ENCODE measurements at regions not wholly inside any gene's neighbourhood (a gene's known extent, or its start where the extent isn't known, plus 50 kb on each side); places are given as distances from the start of the nearest gene placed in this dataset.

GRCh38 chr4:162700815-162701361 lies 465.8 kb downstream of the NAF1 start:
- Histone ChIP-seq H3K27ac (ENCODE audit: low read length) (peak overlapping the region; percentile 75), H2AFZ (ENCODE audit: low read depth, low read length) (peak overlapping the region; percentile 88), H3K4me3 (ENCODE audit: low read length) (peak overlapping the region; percentile 14; the same call in 1 of the 2 replicates), H4K20me1 (ENCODE audit: insufficient read depth, low read length) (no peaks in the 10 kb centered on the region), H3K4me1 (ENCODE audit: low read length) (peaks cover 45% of the 10 kb centered on the region), H3K36me3 (replicated peaks; ENCODE audit: low read depth, low read length) (peaks cover 27% of the 10 kb centered on the region), H3K79me2 (ENCODE audit: low read length) (no peaks in the 10 kb centered on the region), H3K27me3 (ENCODE audit: low read depth, low read length) (no peaks in the 10 kb centered on the region), H3K9me3 (ENCODE audit: insufficient read depth, low read length) (peaks cover 8% of the 10 kb centered on the region; the same call in 1 of the 2 replicates), H3K9ac (ENCODE audit: low read length) (no peak overlapping the region; the same call in 1 of the 2 replicates), H3K4me2 (ENCODE audit: low read length) (peak overlapping the region; percentile 22)
- TF ChIP-seq, protein P1, sequence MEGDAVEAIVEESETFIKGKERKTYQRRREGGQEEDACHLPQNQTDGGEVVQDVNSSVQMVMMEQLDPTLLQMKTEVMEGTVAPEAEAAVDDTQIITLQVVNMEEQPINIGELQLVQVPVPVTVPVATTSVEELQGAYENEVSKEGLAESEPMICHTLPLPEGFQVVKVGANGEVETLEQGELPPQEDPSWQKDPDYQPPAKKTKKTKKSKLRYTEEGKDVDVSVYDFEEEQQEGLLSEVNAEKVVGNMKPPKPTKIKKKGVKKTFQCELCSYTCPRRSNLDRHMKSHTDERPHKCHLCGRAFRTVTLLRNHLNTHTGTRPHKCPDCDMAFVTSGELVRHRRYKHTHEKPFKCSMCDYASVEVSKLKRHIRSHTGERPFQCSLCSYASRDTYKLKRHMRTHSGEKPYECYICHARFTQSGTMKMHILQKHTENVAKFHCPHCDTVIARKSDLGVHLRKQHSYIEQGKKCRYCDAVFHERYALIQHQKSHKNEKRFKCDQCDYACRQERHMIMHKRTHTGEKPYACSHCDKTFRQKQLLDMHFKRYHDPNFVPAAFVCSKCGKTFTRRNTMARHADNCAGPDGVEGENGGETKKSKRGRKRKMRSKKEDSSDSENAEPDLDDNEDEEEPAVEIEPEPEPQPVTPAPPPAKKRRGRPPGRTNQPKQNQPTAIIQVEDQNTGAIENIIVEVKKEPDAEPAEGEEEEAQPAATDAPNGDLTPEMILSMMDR (IDR thresholded peaks at IDR 0.05; ENCODE audit: low read depth, low read length), result no peak
- no peak for TF ChIP-seq EZH2phosphoT487 (IDR thresholded peaks at IDR 0.05; ENCODE audit: low read depth)

- Histone ChIP-seq H3K36me3 (replicated peaks; ENCODE audit: low read depth, low read length) (peaks cover 30% of the 10 kb centered on the region), H3K79me2 (ENCODE audit: low read length) (no peaks in the 10 kb centered on the region), H3K4me3 (ENCODE audit: low read length) (no peak overlapping the region), H3K27me3 (ENCODE audit: low read depth, low read length) (no peaks in the 10 kb centered on the region), H3K9me3 (ENCODE audit: insufficient read depth, low read length) (peaks cover 8% of the 10 kb centered on the region; the same call in 1 of the 2 replicates), H3K4me1 (ENCODE audit: low read length) (peaks cover 40% of the 10 kb centered on the region), H2AFZ (ENCODE audit: low read depth, low read length) (peak overlapping the region; percentile 88; the same call in 1 of the 2 replicates), H3K27ac (ENCODE audit: low read length) (peak overlapping the region; percentile 75), H3K9ac (ENCODE audit: low read length) (peak overlapping the region; percentile 15; the same call in 1 of the 2 replicates), H4K20me1 (ENCODE audit: insufficient read depth, low read length) (no peaks in the 10 kb centered on the region), H3K4me2 (ENCODE audit: low read length) (peak overlapping the region; percentile 22)
- TF ChIP-seq, protein P1 (IDR thresholded peaks at IDR 0.05; ENCODE audit: low read depth, low read length), result no peak
- no peak for TF ChIP-seq EZH2phosphoT487 (IDR thresholded peaks at IDR 0.05; ENCODE audit: low read depth)
These were observed 466.3 kb downstream of the NAF1 start for GRCh38 chr4:162700358-162700757.

DNA sequence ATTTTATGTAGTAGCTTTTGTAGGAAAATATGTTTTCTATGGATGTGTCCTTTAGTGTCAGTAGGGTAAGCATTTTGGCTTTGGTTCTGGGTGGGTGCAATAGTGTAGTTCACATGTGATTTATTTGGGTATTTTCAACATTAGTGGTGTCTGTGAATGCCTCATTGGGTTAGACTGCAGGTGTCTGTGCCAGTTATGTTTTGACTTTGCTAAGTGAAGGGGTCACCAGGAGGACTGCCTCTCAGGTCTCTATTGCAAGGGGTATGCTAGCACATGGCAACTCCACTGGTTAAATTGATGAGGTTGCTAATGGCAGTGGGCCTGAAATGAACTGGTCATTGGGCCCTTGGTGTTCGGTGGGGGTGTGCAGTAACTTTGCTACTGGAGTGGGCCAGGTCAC lies 467.1 kb downstream of the NAF1 start:
- Histone ChIP-seq H3K4me2 (ENCODE audit: low read length) (peak overlapping the region; percentile 22), H3K79me2 (ENCODE audit: low read length) (no peaks in the 10 kb centered on the region), H3K27me3 (ENCODE audit: low read depth, low read length) (no peaks in the 10 kb centered on the region), H3K27ac (ENCODE audit: low read length) (peak overlapping the region; percentile 75), H4K20me1 (ENCODE audit: insufficient read depth, low read length) (no peaks in the 10 kb centered on the region), H3K9ac (ENCODE audit: low read length) (peak overlapping the region; percentile 7; the same call in 1 of the 2 replicates), H2AFZ (ENCODE audit: low read depth, low read length) (peak overlapping the region; percentile 8; the same call in 1 of the 2 replicates), H3K4me3 (ENCODE audit: low read length) (no peak overlapping the region), H3K36me3 (replicated peaks; ENCODE audit: low read depth, low read length) (peaks cover 37% of the 10 kb centered on the region), H3K4me1 (ENCODE audit: low read length) (peaks cover 38% of the 10 kb centered on the region), H3K9me3 (ENCODE audit: insufficient read depth, low read length) (peaks cover 8% of the 10 kb centered on the region)
- TF ChIP-seq, protein P1 (IDR thresholded peaks at IDR 0.05; ENCODE audit: low read depth, low read length), result no peak
- no peak for TF ChIP-seq EZH2phosphoT487 (IDR thresholded peaks at IDR 0.05; ENCODE audit: low read depth)

DNA sequence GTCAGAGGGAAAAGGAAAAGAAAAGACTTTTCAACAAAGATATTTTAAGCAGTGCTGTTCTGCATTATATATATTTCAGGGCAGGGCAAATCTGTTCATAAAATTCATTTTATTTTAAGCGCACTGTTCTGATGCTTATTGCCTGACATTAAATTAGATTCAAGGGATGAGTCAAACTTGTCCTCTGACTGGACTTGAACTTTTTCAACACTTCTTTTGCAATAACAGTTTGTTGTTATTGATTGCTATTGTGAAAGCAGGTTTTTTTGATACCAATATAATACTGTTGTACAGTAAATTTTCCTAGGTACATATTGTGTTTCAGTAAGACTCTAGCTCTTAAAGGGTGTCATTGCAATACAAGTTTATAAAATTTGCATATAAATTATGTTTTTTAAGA lies 481.3 kb downstream of the NAF1 start:
- TF ChIP-seq EZH2phosphoT487 (IDR thresholded peaks at IDR 0.05; ENCODE audit: low read depth), result no peak
- TF ChIP-seq, protein P1 (IDR thresholded peaks at IDR 0.05; ENCODE audit: low read depth, low read length), result no peak
- no peak overlapping the region for H3K4me2 ChIP-seq (ENCODE audit: low read length)
- H3K27me3 ChIP-seq (ENCODE audit: low read depth, low read length), result no peaks in the 10 kb centered on the region
- H3K79me2 ChIP-seq (ENCODE audit: low read length), result no peaks in the 10 kb centered on the region
- no peak overlapping the region for H3K9ac ChIP-seq (ENCODE audit: low read length)
- no peak overlapping the region for H3K27ac ChIP-seq (ENCODE audit: low read length)
- no peak overlapping the region for H3K4me3 ChIP-seq (ENCODE audit: low read length)
- H3K36me3 ChIP-seq (replicated peaks; ENCODE audit: low read depth, low read length), result no peaks in the 10 kb centered on the region
- H3K4me1 ChIP-seq (ENCODE audit: low read length), result peaks cover 8% of the 10 kb centered on the region
- no peaks in the 10 kb centered on the region for H4K20me1 ChIP-seq (ENCODE audit: insufficient read depth, low read length)
- no peak overlapping the region for H2AFZ ChIP-seq (ENCODE audit: low read depth, low read length)
- no peaks in the 10 kb centered on the region for H3K9me3 ChIP-seq (ENCODE audit: insufficient read depth, low read length)
